Pancreas (tissue), 10 donors: ENCODE measurements at regions not wholly inside any gene's neighbourhood (a gene's known extent, or its start where the extent isn't known, plus 50 kb on each side); places are given as distances from the start of the nearest gene placed in this dataset.

Experiments
- ATAC-seq, 4 donors: fragments of 200-7000 bp; cut with Tn5 transposase; one replicate each; pipeline versions ENCODE4 v1.8.0 to v1.9.1; 2020; ENCODE audit warnings: mild to moderate bottlenecking in 4 of 4, moderate library complexity in 4 of 4
- DNase-seq, 6 donors: peaks; one replicate each; pipeline ENCODE4 v3.0.0-alpha.2; 2020
- FAIRE-seq: peaks from 2 replicates; lab custom pipeline; 2012; peaks lifted over from hg19 to GRCh38; lab: Jason Lieb, UNC
- H3K27ac ChIP-seq, 4 donors: fragments of 200-600 bp; sonication (generic); 1 replicate in 3 of 4; 2 replicates in 1 of 4; pipeline versions ENCODE4 v1.5.0 to v1.8.0; 2020
- H3K27me3 ChIP-seq, 4 donors: fragments of 200-600 bp; one replicate each; pipeline ENCODE4 v1.8.0; 2021
- H3K36me3 ChIP-seq, 3 donors: fragments of 200-600 bp; sonication (generic) in 1 of 3; one replicate each; pipeline versions ENCODE4 v1.5.0 to v1.8.0; 2020 to 2021
- H3K4me1 ChIP-seq, 3 donors: fragments of 200-600 bp; one replicate each; pipeline ENCODE4 v1.8.0; 2021
- H3K4me3 ChIP-seq, 4 donors: fragments of 200-600 bp; sonication (generic) in 2 of 4; one replicate each; pipeline versions ENCODE4 v1.5.0 to v1.8.0; 2020 to 2021
- H3K9me3 ChIP-seq, 4 donors: fragments of 200-600 bp; one replicate each; pipeline ENCODE4 v1.8.0; 2021
- CTCF ChIP-seq, 4 donors: fragments of 200-600 bp; sonication (generic) in 3 of 4; IDR thresholded peaks; one replicate each; pipeline versions ENCODE4 v1.5.0 to v1.8.0; 2021; ENCODE audit warnings: antibody characterized with exemption in 4 of 4
- WGBS, 2 donors: extraction: QIAGEN DNeasy Blood & Tissue Kit; methylation state at CpG; one replicate each; pipeline ENCODE4 v1.1.7; 2013; 5-methylcytosine and 5-hydroxymethylcytosine counted together
- intact Hi-C, 3 donors: fragments of 100-400 bp; cut with DNase I; formaldehyde crosslinking; loops; one replicate each; pipeline versions ENCODE4 v1.11.1 to v1.14.2; 2022
- donor health status: healthy with polysubstance abuse.
- donor health status: DM: no; HTN: no; CAD: no; lungs with moderate emphysema.
- donor health status: DM: no; HTN: no; CAD: no.
- donor health status: control.
- donor health status: control.
- donor health status: Bipolar disorder and iron deficiency.
- donor health status: DM: yes; HTN: yes; CAD: no.
- donor health status: DM: no; HTN: no; CAD: no.
- donor health status: DM: no; HTN: no; CAD: no.
- donor health status: DM: yes; HTN: yes; CAD: no.

- H3K27me3 ChIP-seq: no peaks in the 10 kb centered on the region
- WGBS, 2 donors: 61 to 72% methylated on average over 3 of the region's 3 CpGs
- DNase-seq (no peak), FAIRE-seq (no peak), ATAC-seq (no peak)
- TF ChIP-seq CTCF (IDR thresholded peaks at IDR 0.05): no peak
- H3K36me3 ChIP-seq: no peaks in the 10 kb centered on the region
- H3K4me1 ChIP-seq: no peaks in the 10 kb centered on the region
- H3K27ac ChIP-seq: no peak overlapping the region
- no peak overlapping the region for H3K4me3 ChIP-seq
- no peaks in the 10 kb centered on the region for H3K9me3 ChIP-seq
- intact Hi-C loops: no loop called here
Observed at GRCh38 chr6:163998496-163998895, 584.0 kb downstream of the QKI start.

- intact Hi-C loops: no loop called here
- ATAC-seq: no peak
- DNase-seq: no peak
- Histone ChIP-seq H3K4me1 (no peaks in the 10 kb centered on the region), H3K27me3 (no peaks in the 10 kb centered on the region), H3K36me3 (no peaks in the 10 kb centered on the region), H3K27ac (no peak overlapping the region), H3K4me3 (no peak overlapping the region), H3K9me3 (no peaks in the 10 kb centered on the region)
- FAIRE-seq: no peak
- TF ChIP-seq CTCF (IDR thresholded peaks at IDR 0.05): no peak
- 60 to 74% methylated on average over 6 of the region's 6 CpGs for WGBS, 2 donors
Observed at GRCh38 chr6:163996491-163996890, 582.0 kb downstream of the QKI start.

GRCh38 chr6:163994566-163994965 lies 580.0 kb downstream of the QKI start:
- no peak for DNase-seq
- Histone ChIP-seq H3K27ac (no peak overlapping the region), H3K4me3 (no peak overlapping the region), H3K4me1 (no peaks in the 10 kb centered on the region), H3K27me3 (no peaks in the 10 kb centered on the region), H3K9me3 (no peaks in the 10 kb centered on the region), H3K36me3 (no peaks in the 10 kb centered on the region)
- intact Hi-C loops: no loop called here
- ATAC-seq: no peak
- TF ChIP-seq CTCF (IDR thresholded peaks at IDR 0.05): no peak
- no peak for FAIRE-seq
- 62 to 72% methylated on average over 5 of the region's 5 CpGs for WGBS, 2 donors

- Histone ChIP-seq H3K36me3 (no peaks in the 10 kb centered on the region), H3K9me3 (no peaks in the 10 kb centered on the region), H3K27ac (no peak overlapping the region), H3K4me1 (no peaks in the 10 kb centered on the region), H3K4me3 (no peak overlapping the region), H3K27me3 (no peaks in the 10 kb centered on the region)
- 78 to 85% methylated on average over 6 of the region's 6 CpGs for WGBS, 2 donors
- ATAC-seq (no peak), DNase-seq (no peak), FAIRE-seq (no peak)
- TF ChIP-seq CTCF (IDR thresholded peaks at IDR 0.05): no peak
- intact Hi-C loops: no loop called here
Observed at GRCh38 chr6:163992701-163993100, 578.2 kb downstream of the QKI start.

GRCh38 chr6:163992056-163992455 lies 577.5 kb downstream of the QKI start:
- H3K9me3 ChIP-seq: no peaks in the 10 kb centered on the region
- no peak for TF ChIP-seq CTCF (IDR thresholded peaks at IDR 0.05)
- H3K27ac ChIP-seq: no peak overlapping the region
- intact Hi-C loops: no loop called here
- DNase-seq (no peak), FAIRE-seq (no peak), ATAC-seq (no peak)
- H3K27me3 ChIP-seq: no peaks in the 10 kb centered on the region
- no peak overlapping the region for H3K4me3 ChIP-seq
- no peaks in the 10 kb centered on the region for H3K36me3 ChIP-seq
- no peaks in the 10 kb centered on the region for H3K4me1 ChIP-seq
